GM23248 (cell line): ENCODE measurements at regions not wholly inside any gene's neighbourhood (a gene's known extent, or its start where the extent isn't known, plus 50 kb on each side); places are given as distances from the start of the nearest gene placed in this dataset.

Experiments
- EZH2 ChIP-seq: fragments of 200-600 bp; sonication (generic); IDR thresholded peaks from 2 replicates; pipeline ENCODE4 v1.6.1; 2018; ENCODE audit warnings: antibody characterized with exemption, mild to moderate bottlenecking; ENCODE audit not compliant: insufficient read depth, poor library complexity, severe bottlenecking
- EZH2phosphoT487 ChIP-seq: fragments of 200-600 bp; sonication (generic); IDR thresholded peaks from 2 replicates; pipeline ENCODE4 v1.6.1; 2018; ENCODE audit warnings: antibody characterized with exemption, moderate library complexity, mild to moderate bottlenecking, low read depth; ENCODE audit not compliant: insufficient read depth

- TF ChIP-seq EZH2 (no peak), EZH2phosphoT487 (no peak)
Observed at GRCh38 chr20:48336597-48336996, 491.2 kb downstream of the PREX1 start.
